ENCODE measurements at regions not wholly inside any gene's neighbourhood (a gene's known extent, or its start where the extent isn't known, plus 50 kb on each side); places are given as distances from the start of the nearest gene placed in this dataset.

GRCh38 chr5:89236900-89237299, 353.9 kb upstream of the MEF2C start:
- no peaks in the 10 kb centered on the region for H3K36me3 ChIP-seq (ENCODE audit: low read depth)
- no peak for TF ChIP-seq EZH2phosphoT487 (IDR thresholded peaks at IDR 0.05; ENCODE audit: insufficient read depth, low read depth)
- no peak for TF ChIP-seq EZH2 (IDR thresholded peaks at IDR 0.05; ENCODE audit: insufficient read depth, poor library complexity, severe bottlenecking)
- in situ Hi-C loops (cut with MboI) = no loop called here
- no peaks in the 10 kb centered on the region for H3K27me3 ChIP-seq (replicated peaks; ENCODE audit: insufficient read depth)
- WGBS, 2 experiments (ENCODE audit: low coverage in 1 of 2, low lambda C conversion rate in 2 of 2, missing lambda C conversion rate in 2 of 2) = 35 to 48% methylated on average over 1 of the region's 1 CpG
- no peaks in the 10 kb centered on the region for H3F3A ChIP-seq (ENCODE audit: insufficient read depth)
- H3K9ac ChIP-seq = no peak overlapping the region
- no peak overlapping the region for H3K27ac ChIP-seq
- H2AFZ ChIP-seq = no peak overlapping the region
- H4K20me1 ChIP-seq (ENCODE audit: insufficient read depth) = no peaks in the 10 kb centered on the region
- no peak for DNase-seq
- no peaks in the 10 kb centered on the region for H3K79me2 ChIP-seq (ENCODE audit: insufficient read depth)
- H3K4me2 ChIP-seq (ENCODE audit: unreplicated experiment) = no peak overlapping the region
- H3K9me3 ChIP-seq (ENCODE audit: low read depth) = no peaks in the 10 kb centered on the region
- no peaks in the 10 kb centered on the region for H3K9me2 ChIP-seq (ENCODE audit: insufficient read depth)
- peaks cover 7% of the 10 kb centered on the region; the same call in 1 of the 2 replicates for H3K4me1 ChIP-seq (ENCODE audit: insufficient read depth)
- H3K4me3 ChIP-seq = no peak overlapping the region

GRCh38 chr5:89233462-89233861, 350.5 kb upstream of the MEF2C start:
- Histone ChIP-seq H3F3A (ENCODE audit: insufficient read depth) (no peaks in the 10 kb centered on the region), H3K9ac (no peak overlapping the region), H3K9me2 (ENCODE audit: insufficient read depth) (no peaks in the 10 kb centered on the region), H3K27ac (no peak overlapping the region), H3K4me3 (no peak overlapping the region), H3K36me3 (ENCODE audit: low read depth) (no peaks in the 10 kb centered on the region), H3K27me3 (replicated peaks; ENCODE audit: insufficient read depth) (no peaks in the 10 kb centered on the region), H2AFZ (no peak overlapping the region), H3K9me3 (ENCODE audit: low read depth) (no peaks in the 10 kb centered on the region), H3K4me2 (ENCODE audit: unreplicated experiment) (no peak overlapping the region), H3K79me2 (ENCODE audit: insufficient read depth) (no peaks in the 10 kb centered on the region), H3K4me1 (ENCODE audit: insufficient read depth) (no peaks in the 10 kb centered on the region), H4K20me1 (ENCODE audit: insufficient read depth) (no peaks in the 10 kb centered on the region)
- TF ChIP-seq EZH2phosphoT487 (IDR thresholded peaks at IDR 0.05; ENCODE audit: insufficient read depth, low read depth) = no peak
- no peak for TF ChIP-seq EZH2 (IDR thresholded peaks at IDR 0.05; ENCODE audit: insufficient read depth, poor library complexity, severe bottlenecking)
- in situ Hi-C loops (cut with MboI) = no loop called here
- DNase-seq = no peak

- H3K36me3 ChIP-seq (ENCODE audit: low read depth) = no peaks in the 10 kb centered on the region
- H3K27me3 ChIP-seq (replicated peaks; ENCODE audit: insufficient read depth) = no peaks in the 10 kb centered on the region
- TF ChIP-seq EZH2 (IDR thresholded peaks at IDR 0.05; ENCODE audit: insufficient read depth, poor library complexity, severe bottlenecking) (no peak), EZH2phosphoT487 (IDR thresholded peaks at IDR 0.05; ENCODE audit: insufficient read depth, low read depth) (no peak)
- H3K27ac ChIP-seq = no peak overlapping the region
- no peak for DNase-seq
- 32 to 34% methylated on average over 3 of the region's 3 CpGs for WGBS, 2 experiments (ENCODE audit: low coverage in 1 of 2, low lambda C conversion rate in 2 of 2, missing lambda C conversion rate in 2 of 2)
- no peak overlapping the region for H3K4me2 ChIP-seq (ENCODE audit: unreplicated experiment)
- H3K79me2 ChIP-seq (ENCODE audit: insufficient read depth) = no peaks in the 10 kb centered on the region
- H3K9me3 ChIP-seq (ENCODE audit: low read depth) = no peaks in the 10 kb centered on the region
- no peak overlapping the region for H3K9ac ChIP-seq
- H3K4me1 ChIP-seq (ENCODE audit: insufficient read depth) = no peaks in the 10 kb centered on the region
- no peaks in the 10 kb centered on the region for H3K9me2 ChIP-seq (ENCODE audit: insufficient read depth)
- no peak overlapping the region for H3K4me3 ChIP-seq
- H3F3A ChIP-seq (ENCODE audit: insufficient read depth) = no peaks in the 10 kb centered on the region
- no peaks in the 10 kb centered on the region for H4K20me1 ChIP-seq (ENCODE audit: insufficient read depth)
- in situ Hi-C loops (cut with MboI) = no loop called here
- no peak overlapping the region for H2AFZ ChIP-seq
These were observed 349.2 kb upstream of the MEF2C start for GRCh38 chr5:89232139-89232603.

- no peak overlapping the region for H2AFZ ChIP-seq
- no peaks in the 10 kb centered on the region for H3K36me3 ChIP-seq (ENCODE audit: low read depth)
- no peak for DNase-seq
- H3K9me3 ChIP-seq (ENCODE audit: low read depth) = no peaks in the 10 kb centered on the region
- in situ Hi-C loops (cut with MboI) = no loop called here
- WGBS, 2 experiments (ENCODE audit: low coverage in 1 of 2, low lambda C conversion rate in 2 of 2, missing lambda C conversion rate in 2 of 2) = 62 to 93% methylated on average over 1 to 2 of the region's 2 CpGs
- H3K79me2 ChIP-seq (ENCODE audit: insufficient read depth) = no peaks in the 10 kb centered on the region
- no peaks in the 10 kb centered on the region for H4K20me1 ChIP-seq (ENCODE audit: insufficient read depth)
- H3K9me2 ChIP-seq (ENCODE audit: insufficient read depth) = no peaks in the 10 kb centered on the region
- H3K27me3 ChIP-seq (replicated peaks; ENCODE audit: insufficient read depth) = no peaks in the 10 kb centered on the region
- no peaks in the 10 kb centered on the region for H3F3A ChIP-seq (ENCODE audit: insufficient read depth)
- no peak overlapping the region for H3K9ac ChIP-seq
- H3K4me3 ChIP-seq = no peak overlapping the region
- H3K4me1 ChIP-seq (ENCODE audit: insufficient read depth) = no peaks in the 10 kb centered on the region
- H3K4me2 ChIP-seq (ENCODE audit: unreplicated experiment) = no peak overlapping the region
- TF ChIP-seq EZH2phosphoT487 (IDR thresholded peaks at IDR 0.05; ENCODE audit: insufficient read depth, low read depth) (no peak), EZH2 (IDR thresholded peaks at IDR 0.05; ENCODE audit: insufficient read depth, poor library complexity, severe bottlenecking) (no peak)
- H3K27ac ChIP-seq = no peak overlapping the region
These were observed 347.2 kb upstream of the MEF2C start for GRCh38 chr5:89230178-89230577.
